HFF-Myc (cell line): ENCODE measurements at regions not wholly inside any gene's neighbourhood (a gene's known extent, or its start where the extent isn't known, plus 50 kb on each side); places are given as distances from the start of the nearest gene placed in this dataset.

Experiments used
- DNase-seq: peaks from one replicate; pipeline ENCODE4 v3.0.0-alpha.2; 2011; ENCODE audit warnings: low read depth; ENCODE audit errors: extremely low read depth
- H3K4me3 ChIP-seq: replicated peaks from 2 replicates; pipeline ENCODE4 v1.5.1; 2011; ENCODE audit warnings: low read depth, mild to moderate bottlenecking, control low read depth, low read length
- TF ChIP-seq, protein P1 (sequence below): IDR thresholded peaks from 2 replicates; pipeline ENCODE4 v1.5.1; 2012; ENCODE audit warnings: mild to moderate bottlenecking, low read depth, low read length, control low read depth; ENCODE audit errors: missing control alignments

DNA sequence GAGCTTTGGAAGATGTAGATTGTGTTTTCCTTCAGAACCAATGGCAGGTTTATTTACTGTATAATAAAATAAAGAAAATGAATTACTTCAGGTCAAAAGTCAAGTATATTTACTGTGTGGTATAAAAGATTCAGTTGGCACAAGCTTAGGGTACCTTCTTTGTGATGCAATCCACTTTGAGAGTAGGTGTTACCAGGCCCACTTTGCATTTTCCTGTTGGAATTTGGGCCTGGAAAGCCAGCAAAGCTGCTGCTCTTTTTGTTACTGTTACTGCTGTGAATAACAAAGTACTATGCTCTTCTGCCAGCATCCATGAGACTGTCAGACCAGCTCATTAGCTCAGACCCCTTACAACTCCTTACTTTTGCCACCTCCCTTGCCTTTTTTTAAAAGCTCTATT lies 649.0 kb upstream of the SEL1L start:
- no peak overlapping the region for H3K4me3 ChIP-seq
- TF ChIP-seq, protein P1, sequence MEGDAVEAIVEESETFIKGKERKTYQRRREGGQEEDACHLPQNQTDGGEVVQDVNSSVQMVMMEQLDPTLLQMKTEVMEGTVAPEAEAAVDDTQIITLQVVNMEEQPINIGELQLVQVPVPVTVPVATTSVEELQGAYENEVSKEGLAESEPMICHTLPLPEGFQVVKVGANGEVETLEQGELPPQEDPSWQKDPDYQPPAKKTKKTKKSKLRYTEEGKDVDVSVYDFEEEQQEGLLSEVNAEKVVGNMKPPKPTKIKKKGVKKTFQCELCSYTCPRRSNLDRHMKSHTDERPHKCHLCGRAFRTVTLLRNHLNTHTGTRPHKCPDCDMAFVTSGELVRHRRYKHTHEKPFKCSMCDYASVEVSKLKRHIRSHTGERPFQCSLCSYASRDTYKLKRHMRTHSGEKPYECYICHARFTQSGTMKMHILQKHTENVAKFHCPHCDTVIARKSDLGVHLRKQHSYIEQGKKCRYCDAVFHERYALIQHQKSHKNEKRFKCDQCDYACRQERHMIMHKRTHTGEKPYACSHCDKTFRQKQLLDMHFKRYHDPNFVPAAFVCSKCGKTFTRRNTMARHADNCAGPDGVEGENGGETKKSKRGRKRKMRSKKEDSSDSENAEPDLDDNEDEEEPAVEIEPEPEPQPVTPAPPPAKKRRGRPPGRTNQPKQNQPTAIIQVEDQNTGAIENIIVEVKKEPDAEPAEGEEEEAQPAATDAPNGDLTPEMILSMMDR, result no peak
- DNase-seq, result no peak

DNA sequence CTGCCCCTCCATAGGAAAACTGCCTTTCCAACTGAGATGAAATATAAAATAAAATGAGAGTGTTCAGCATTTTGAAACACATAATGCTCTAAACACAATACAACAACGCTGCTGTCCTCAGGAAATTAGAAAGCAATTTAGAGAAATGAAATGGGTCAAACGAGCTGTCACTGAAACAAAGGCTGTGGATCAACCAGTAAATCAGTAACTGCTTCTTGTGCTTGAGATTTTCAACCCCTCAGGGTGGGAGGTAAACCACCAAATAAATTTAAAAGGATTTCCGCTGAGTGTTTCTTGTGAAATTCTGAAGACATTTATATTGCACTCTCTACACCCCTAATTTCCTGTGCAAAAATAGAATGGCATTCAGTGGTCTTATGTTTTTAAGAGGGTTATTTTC lies 657.1 kb upstream of the SEL1L start:
- H3K4me3 ChIP-seq, result no peak overlapping the region
- TF ChIP-seq, protein P1, result no peak
- no peak for DNase-seq

DNA sequence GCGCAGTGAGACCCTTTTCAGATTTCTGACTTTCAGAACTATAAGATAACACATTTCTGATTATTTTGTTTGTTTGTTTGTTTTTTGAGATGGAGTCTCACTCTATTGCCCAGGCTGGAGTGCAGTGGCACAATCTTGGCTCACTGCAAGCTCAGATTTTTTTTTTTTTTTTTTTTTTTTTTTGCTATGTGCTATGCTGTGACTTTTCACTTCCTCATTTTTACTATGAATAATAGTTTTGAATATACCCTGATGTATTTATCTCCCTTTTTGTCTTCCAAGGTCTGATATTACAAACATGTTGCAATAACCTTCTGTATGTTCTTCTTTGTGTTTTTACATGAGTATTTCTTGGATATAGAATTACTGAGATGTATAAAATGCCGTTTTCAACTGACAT lies 658.7 kb upstream of the SEL1L start:
- TF ChIP-seq, protein P1, result no peak
- no peak for DNase-seq
- no peak overlapping the region for H3K4me3 ChIP-seq

DNA sequence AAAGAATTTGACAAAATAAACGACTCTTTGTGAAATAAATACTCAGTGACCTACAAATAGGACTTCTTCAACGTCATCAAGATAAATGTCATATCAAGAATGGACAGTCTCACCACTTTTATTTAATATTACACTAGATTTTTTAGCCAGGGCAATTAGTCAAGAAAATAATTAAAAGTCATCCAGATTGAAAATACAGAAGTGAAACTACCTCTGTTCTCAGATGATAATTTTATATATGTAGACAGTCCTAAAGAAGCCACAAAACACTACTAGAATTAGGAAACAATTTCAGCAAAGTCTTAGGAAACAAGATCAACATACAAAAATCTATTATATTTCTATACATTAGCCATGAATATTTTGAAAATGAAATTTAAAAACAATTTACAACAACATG lies 689.6 kb upstream of the SEL1L start:
- TF ChIP-seq, protein P1, result no peak
- no peak for DNase-seq
- H3K4me3 ChIP-seq, result no peak overlapping the region

DNA sequence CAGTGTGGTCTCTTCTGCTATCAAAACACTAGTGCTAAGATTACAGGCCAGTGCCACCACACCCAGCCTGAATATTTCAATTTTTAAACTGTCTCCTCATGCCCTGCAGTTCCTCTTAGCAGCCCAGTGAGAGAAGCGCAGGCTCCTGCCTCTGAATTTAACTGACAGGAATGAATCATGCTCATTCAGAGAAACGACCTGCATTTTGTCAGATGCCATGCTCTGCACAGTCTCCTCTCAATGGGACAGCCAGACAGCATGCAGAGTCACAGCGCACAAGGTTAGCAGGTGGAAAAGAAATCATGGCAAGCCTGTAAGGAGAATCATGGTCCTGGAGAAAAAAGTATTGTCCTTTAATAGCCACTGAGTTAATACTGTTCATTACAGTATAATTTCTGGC lies 691.0 kb upstream of the SEL1L start:
- TF ChIP-seq, protein P1, result no peak
- no peak overlapping the region for H3K4me3 ChIP-seq
- DNase-seq, result no peak

DNA sequence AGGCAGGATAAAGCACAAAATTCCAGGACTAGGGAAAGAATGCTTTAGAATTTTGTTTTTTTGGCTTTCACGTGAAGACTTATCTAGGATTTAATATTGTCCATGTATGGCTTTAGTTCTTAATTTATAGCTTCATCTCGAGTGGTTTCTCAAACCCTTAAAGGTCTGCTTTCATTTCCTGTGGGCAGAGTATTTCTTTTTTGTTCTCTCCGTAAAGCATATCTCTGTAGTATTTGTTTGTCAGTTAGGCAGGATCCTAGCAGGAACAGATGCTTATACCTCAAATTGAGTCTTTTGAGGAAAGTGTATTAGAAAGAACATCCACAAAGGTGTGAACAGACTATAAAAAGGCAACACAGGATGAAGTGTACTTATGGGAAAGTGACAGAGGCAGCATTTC lies 697.1 kb upstream of the SEL1L start:
- no peak overlapping the region for H3K4me3 ChIP-seq
- DNase-seq, result no peak
- TF ChIP-seq, protein P1, result no peak

DNA sequence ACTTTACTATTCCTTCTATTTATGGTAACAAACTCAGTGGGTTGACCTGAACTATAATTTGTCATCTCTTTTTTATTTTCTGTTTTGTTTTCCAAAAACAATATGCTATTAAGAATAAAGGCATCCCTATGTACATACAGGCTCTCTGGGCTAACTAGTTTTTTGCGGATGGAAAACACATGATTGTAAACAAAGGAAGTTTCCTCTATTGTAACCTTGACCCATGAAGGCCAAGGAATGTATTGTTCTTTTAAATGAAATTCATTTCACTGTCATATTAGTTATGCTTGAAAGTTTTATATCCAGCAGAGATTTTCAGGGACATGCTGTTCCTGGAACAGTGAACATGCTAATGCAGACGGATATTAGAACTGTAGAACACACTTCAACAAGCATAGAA lies 705.0 kb upstream of the SEL1L start:
- DNase-seq, result no peak
- TF ChIP-seq, protein P1, result no peak
- no peak overlapping the region for H3K4me3 ChIP-seq
